ENCODE measurements at regions not wholly inside any gene's neighbourhood (a gene's known extent, or its start where the extent isn't known, plus 50 kb on each side); places are given as distances from the start of the nearest gene placed in this dataset.

DNA sequence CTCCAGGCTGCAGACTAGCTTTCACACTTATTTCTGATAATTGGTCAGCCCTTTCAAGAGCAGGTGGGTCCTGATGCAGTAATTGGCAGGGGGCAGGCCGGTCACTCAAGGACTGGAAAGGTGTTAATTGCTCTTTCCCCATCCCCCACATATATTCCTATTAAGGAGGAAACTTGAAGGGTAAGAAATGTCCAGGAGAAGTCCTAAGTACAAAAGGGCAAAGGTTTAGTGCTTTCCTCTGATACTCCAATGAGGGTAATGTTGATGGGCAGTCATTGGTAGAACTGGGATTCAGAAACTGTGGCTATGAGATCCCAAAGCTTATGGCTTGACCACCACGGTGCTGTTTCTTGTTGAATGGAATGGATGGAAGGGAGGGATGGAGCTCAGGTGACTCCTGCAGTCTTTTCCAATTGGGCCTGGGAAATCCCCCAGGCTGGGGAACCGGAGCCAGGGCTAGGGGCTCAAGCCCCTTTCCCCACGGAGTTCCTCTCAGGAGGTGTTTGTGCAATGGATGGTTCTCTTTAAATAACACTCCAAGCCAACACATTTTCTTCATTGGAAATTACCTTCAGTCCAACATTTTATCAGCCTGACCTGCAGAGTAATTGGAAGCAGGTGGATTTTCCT, 103.2 kb upstream of the ALDH1B1 start:
- TF ChIP-seq, protein P1, sequence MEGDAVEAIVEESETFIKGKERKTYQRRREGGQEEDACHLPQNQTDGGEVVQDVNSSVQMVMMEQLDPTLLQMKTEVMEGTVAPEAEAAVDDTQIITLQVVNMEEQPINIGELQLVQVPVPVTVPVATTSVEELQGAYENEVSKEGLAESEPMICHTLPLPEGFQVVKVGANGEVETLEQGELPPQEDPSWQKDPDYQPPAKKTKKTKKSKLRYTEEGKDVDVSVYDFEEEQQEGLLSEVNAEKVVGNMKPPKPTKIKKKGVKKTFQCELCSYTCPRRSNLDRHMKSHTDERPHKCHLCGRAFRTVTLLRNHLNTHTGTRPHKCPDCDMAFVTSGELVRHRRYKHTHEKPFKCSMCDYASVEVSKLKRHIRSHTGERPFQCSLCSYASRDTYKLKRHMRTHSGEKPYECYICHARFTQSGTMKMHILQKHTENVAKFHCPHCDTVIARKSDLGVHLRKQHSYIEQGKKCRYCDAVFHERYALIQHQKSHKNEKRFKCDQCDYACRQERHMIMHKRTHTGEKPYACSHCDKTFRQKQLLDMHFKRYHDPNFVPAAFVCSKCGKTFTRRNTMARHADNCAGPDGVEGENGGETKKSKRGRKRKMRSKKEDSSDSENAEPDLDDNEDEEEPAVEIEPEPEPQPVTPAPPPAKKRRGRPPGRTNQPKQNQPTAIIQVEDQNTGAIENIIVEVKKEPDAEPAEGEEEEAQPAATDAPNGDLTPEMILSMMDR (IDR thresholded peaks at IDR 0.05), result no peak
- TF ChIP-seq EP300 (IDR thresholded peaks at IDR 0.05) (no peak), POLR2AphosphoS5 (IDR thresholded peaks at IDR 0.05) (no peak), POLR2A (IDR thresholded peaks at IDR 0.05; ENCODE audit: low read depth) (no peak)
